GM23338 (cell line): ENCODE measurements at regions not wholly inside any gene's neighbourhood (a gene's known extent, or its start where the extent isn't known, plus 50 kb on each side); places are given as distances from the start of the nearest gene placed in this dataset.

Source experiments
- ATAC-seq: fragments of 200-7000 bp; cut with Tn5 transposase; 3 replicates; pipeline ENCODE4 v1.9.1; 2020
- DNase-seq: peaks from one replicate; pipeline ENCODE4 v3.0.0-alpha.2; 2015; ENCODE audit warnings: low spot score
- H2AFZ ChIP-seq: fragments of 200-600 bp; sonication (generic); 2 replicates; pipeline ENCODE4 v1.8.0; 2016; ENCODE audit warnings: antibody characterized with exemption, mild to moderate bottlenecking, moderate library complexity
- H3F3A ChIP-seq: fragments of 200-600 bp; sonication (generic); replicated peaks from 2 replicates; pipeline ENCODE4 v1.8.0; 2017; ENCODE audit warnings: antibody characterized with exemption, mixed run types, low read depth
- H3K27ac ChIP-seq: fragments of 200-600 bp; sonication (generic); 2 replicates; pipeline ENCODE4 v1.6.1; 2016; ENCODE audit warnings: low read depth
- H3K27me3 ChIP-seq: fragments of 200-600 bp; sonication (generic); 2 replicates; pipeline ENCODE4 v1.8.0; 2016; ENCODE audit warnings: mild to moderate bottlenecking, mixed run types, moderate library complexity; ENCODE audit not compliant: insufficient read depth
- H3K36me3 ChIP-seq: fragments of 200-600 bp; sonication (generic); 2 replicates; pipeline ENCODE4 v1.8.0; 2016; ENCODE audit warnings: mild to moderate bottlenecking; ENCODE audit not compliant: insufficient read depth
- H3K4me1 ChIP-seq: fragments of 200-600 bp; sonication (generic); 2 replicates; pipeline ENCODE4 v1.8.0; 2016; ENCODE audit warnings: mild to moderate bottlenecking, moderate library complexity; ENCODE audit not compliant: insufficient read depth
- H3K4me2 ChIP-seq: fragments of 200-600 bp; sonication (generic); 2 replicates; pipeline ENCODE4 v1.7.1; 2017; ENCODE audit warnings: mixed run types
- H3K4me3 ChIP-seq: fragments of 200-600 bp; sonication (generic); 2 replicates; pipeline ENCODE4 v1.6.1; 2016; ENCODE audit warnings: mixed run types
- H3K79me2 ChIP-seq: fragments of 200-600 bp; sonication (generic); replicated peaks from 2 replicates; pipeline ENCODE4 v1.8.0; 2017; ENCODE audit warnings: mild to moderate bottlenecking; ENCODE audit not compliant: insufficient read depth
- H3K9me2 ChIP-seq: fragments of 200-600 bp; sonication (generic); 2 replicates; pipeline ENCODE4 v1.8.0; 2017; ENCODE audit not compliant: insufficient read depth
- H4K20me1 ChIP-seq: fragments of 200-600 bp; sonication (generic); replicated peaks from 2 replicates; pipeline ENCODE4 v1.8.0; 2017; ENCODE audit warnings: mild to moderate bottlenecking; ENCODE audit not compliant: insufficient read depth
- H3K27ac Mint-ChIP-seq: 2 replicates; pipeline ENCODE4 v1.8.0; 2020; ENCODE audit warnings: inconsistent platforms, mild to moderate bottlenecking, moderate library complexity, mixed read lengths
- H3K27me3 Mint-ChIP-seq: 3 replicates; pipeline ENCODE4 v1.8.0; 2022; ENCODE audit warnings: low read depth, mild to moderate bottlenecking, moderate library complexity, mixed read lengths, inconsistent platforms; ENCODE audit not compliant: insufficient read depth, poor library complexity
- H3K36me3 Mint-ChIP-seq: 3 replicates; pipeline ENCODE4 v1.8.0; 2021; ENCODE audit warnings: low read depth, mild to moderate bottlenecking, inconsistent platforms, moderate library complexity, mixed read lengths
- H3K4me1 Mint-ChIP-seq: 3 replicates; pipeline ENCODE4 v1.8.0; 2020; ENCODE audit warnings: mild to moderate bottlenecking, inconsistent platforms, mixed read lengths
- H3K4me3 Mint-ChIP-seq: 3 replicates; pipeline ENCODE4 v1.8.0; 2021; ENCODE audit warnings: moderate library complexity, mild to moderate bottlenecking, inconsistent platforms, mixed read lengths
- H3K9me3 Mint-ChIP-seq: 3 replicates; pipeline ENCODE4 v1.8.0; 2020; ENCODE audit warnings: moderate library complexity, mild to moderate bottlenecking, inconsistent platforms, mixed read lengths
- CREB1 ChIP-seq: fragments of 250-450 bp; sonication (Bioruptor Pico); IDR thresholded peaks from 2 replicates; pipeline ENCODE4 v1.5.0; 2020; ENCODE audit warnings: low read depth, mild to moderate bottlenecking, moderate library complexity
- CTCF ChIP-seq, 2 experiments: fragments of 200-600 bp in 1 of 2; sonication (generic) in 1 of 2; conservative IDR thresholded peaks; 2 replicates each; pipeline versions ENCODE4 v1.5.1 to v1.6.1; 2016 to 2017; ENCODE audit warnings: antibody characterized with exemption in 2 of 2, low read depth in 2 of 2, mild to moderate bottlenecking in 2 of 2, moderate library complexity in 1 of 2
- ETS1 ChIP-seq: IDR thresholded peaks from 2 replicates; pipeline ENCODE4 v1.6.1; 2016; ENCODE audit warnings: antibody characterized with exemption
- EZH2 ChIP-seq: fragments of 200-600 bp; sonication (generic); IDR thresholded peaks from one replicate; pipeline ENCODE4 v1.8.0; 2017; ENCODE audit warnings: antibody characterized with exemption, mild to moderate bottlenecking, low read depth; ENCODE audit not compliant: unreplicated experiment
- EZH2phosphoT487 ChIP-seq: fragments of 200-600 bp; sonication (generic); IDR thresholded peaks from one replicate; pipeline ENCODE4 v1.8.1; 2018; ENCODE audit warnings: antibody characterized with exemption; ENCODE audit not compliant: unreplicated experiment
- JUNB ChIP-seq: IDR thresholded peaks from one replicate; pipeline ENCODE4 v1.6.1; 2016; ENCODE audit warnings: antibody characterized with exemption; ENCODE audit not compliant: unreplicated experiment
- NANOG ChIP-seq: IDR thresholded peaks from 2 replicates; pipeline ENCODE4 v1.6.1; 2016; ENCODE audit warnings: antibody characterized with exemption, borderline replicate concordance
- POLR2AphosphoS5 ChIP-seq: IDR thresholded peaks from 2 replicates; pipeline ENCODE4 v1.6.1; 2016; ENCODE audit warnings: antibody characterized with exemption, low read depth
- REST ChIP-seq: IDR thresholded peaks from one replicate; pipeline ENCODE4 v1.6.1; 2018; ENCODE audit warnings: antibody characterized with exemption; ENCODE audit not compliant: unreplicated experiment
- STAT1 ChIP-seq: IDR thresholded peaks from one replicate; pipeline ENCODE4 v1.6.1; 2016; ENCODE audit warnings: antibody characterized with exemption; ENCODE audit not compliant: unreplicated experiment
- ZNF114 ChIP-seq: fragments of 250-450 bp; sonication (Bioruptor Pico); IDR thresholded peaks from 2 replicates; pipeline ENCODE4 v1.5.0; 2020; ENCODE audit warnings: mild to moderate bottlenecking, moderate library complexity
- ZNF331 ChIP-seq: fragments of 250-450 bp; sonication (Bioruptor Pico); IDR thresholded peaks from 2 replicates; pipeline ENCODE4 v1.5.0; 2020; ENCODE audit warnings: low read depth, mild to moderate bottlenecking, moderate library complexity

GRCh38 chr3:81437683-81438082 is 323.8 kb downstream of the GBE1 start:
- H3K36me3 Mint-ChIP-seq, result no peaks in the 10 kb centered on the region
- H3K4me1 ChIP-seq, result no peaks in the 10 kb centered on the region
- no peaks in the 10 kb centered on the region for H3K36me3 ChIP-seq
- no peaks in the 10 kb centered on the region for H3F3A ChIP-seq
- no peaks in the 10 kb centered on the region for H3K27me3 Mint-ChIP-seq
- H3K4me3 Mint-ChIP-seq, result no peak overlapping the region
- no peak overlapping the region for H2AFZ ChIP-seq
- no peak overlapping the region for H3K27ac ChIP-seq
- no peaks in the 10 kb centered on the region for H3K27me3 ChIP-seq
- H3K4me2 ChIP-seq, result no peak overlapping the region
- no peaks in the 10 kb centered on the region for H3K79me2 ChIP-seq
- H4K20me1 ChIP-seq, result no peaks in the 10 kb centered on the region
- no peaks in the 10 kb centered on the region for H3K9me3 Mint-ChIP-seq
- no peak overlapping the region for H3K27ac Mint-ChIP-seq
- TF ChIP-seq EZH2, result no peak
- no peak for TF ChIP-seq ZNF331
- no peak for TF ChIP-seq REST
- no peak for TF ChIP-seq CREB1
- no peaks in the 10 kb centered on the region for H3K4me1 Mint-ChIP-seq
- DNase-seq (no peak), ATAC-seq (no peak)
- H3K4me3 ChIP-seq, result no peak overlapping the region
- H3K9me2 ChIP-seq, result no peaks in the 10 kb centered on the region

GRCh38 chr3:81436182-81436581 is 325.3 kb downstream of the GBE1 start:
- ATAC-seq (no peak), DNase-seq (no peak)
- H3K4me3 ChIP-seq, result no peak overlapping the region
- H3K9me3 Mint-ChIP-seq, result no peaks in the 10 kb centered on the region
- no peaks in the 10 kb centered on the region for H3K27me3 Mint-ChIP-seq
- H3K36me3 ChIP-seq, result no peaks in the 10 kb centered on the region
- H3K9me2 ChIP-seq, result no peaks in the 10 kb centered on the region
- H3K4me1 Mint-ChIP-seq, result no peaks in the 10 kb centered on the region
- no peak overlapping the region for H3K4me2 ChIP-seq
- H4K20me1 ChIP-seq, result no peaks in the 10 kb centered on the region
- no peaks in the 10 kb centered on the region for H3K4me1 ChIP-seq
- no peaks in the 10 kb centered on the region for H3K79me2 ChIP-seq
- no peak overlapping the region for H3K27ac ChIP-seq
- H2AFZ ChIP-seq, result peak overlapping the region; percentile 40; the same call in 1 of the 2 replicates
- no peak overlapping the region for H3K4me3 Mint-ChIP-seq
- no peaks in the 10 kb centered on the region for H3K36me3 Mint-ChIP-seq
- H3K27me3 ChIP-seq, result no peaks in the 10 kb centered on the region
- H3K27ac Mint-ChIP-seq, result no peak overlapping the region
- no peaks in the 10 kb centered on the region for H3F3A ChIP-seq
- TF ChIP-seq STAT1 (no peak), CTCF (conservative IDR thresholded peaks at IDR 0.05; ENCODE audit: low read depth in 2 of 2) (no peak), NANOG (no peak), ZNF114 (CRISPR knock-in tag) (no peak), ZNF331 (no peak), EZH2phosphoT487 (no peak), POLR2AphosphoS5 (no peak), EZH2 (no peak), ETS1 (no peak), REST (no peak), CREB1 (no peak), JUNB (no peak)
